ENCODE measurements at regions not wholly inside any gene's neighbourhood (a gene's known extent, or its start where the extent isn't known, plus 50 kb on each side); places are given as distances from the start of the nearest gene placed in this dataset.
"Not testable (repeated sequence)": the region's sequence is repeated elsewhere in the genome, so short reads cannot be mapped to it uniquely, and the experiment has no call there.

DNA sequence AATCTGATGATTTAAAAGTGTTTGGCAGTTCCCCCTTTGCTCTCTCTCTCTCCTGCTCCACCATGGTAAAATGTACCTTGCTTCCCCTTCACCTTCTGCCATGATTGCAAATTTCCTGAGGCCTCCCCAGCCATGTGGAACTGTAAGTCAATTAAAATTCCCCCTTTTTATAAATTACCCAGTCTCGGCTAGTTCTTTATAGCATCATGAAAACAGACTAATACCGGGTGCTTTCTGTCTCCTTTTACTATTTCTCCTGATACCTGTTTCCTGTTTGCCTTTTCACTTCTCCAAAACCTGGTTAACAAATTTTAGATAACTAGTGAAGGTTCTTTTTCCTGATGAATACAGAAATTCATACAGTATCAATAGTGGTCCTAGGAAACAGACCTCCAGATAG is 1670.3 kb downstream of the MRPL39 start:
- no peak for DNase-seq

DNA sequence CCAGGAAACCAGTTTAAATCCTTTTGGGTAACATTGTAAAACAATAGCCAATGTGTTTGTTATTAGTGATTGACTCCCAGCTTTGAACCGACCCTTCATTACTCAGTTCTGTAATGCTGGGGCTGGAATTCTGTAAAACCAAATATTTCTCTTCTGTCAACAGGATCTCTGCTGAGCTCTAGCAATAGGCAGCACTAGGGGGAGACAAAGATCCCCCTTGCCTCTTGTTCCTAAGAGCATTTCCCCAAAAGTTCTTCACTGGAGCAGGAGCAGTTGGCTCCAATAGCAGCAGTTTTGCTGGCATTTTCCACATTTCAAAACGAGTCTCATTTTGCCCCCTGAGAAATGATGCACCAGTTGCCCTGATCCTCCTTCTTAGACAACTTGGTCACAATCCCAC is 1671.1 kb downstream of the MRPL39 start:
- peak in 9 of 58 donors; percentile 0 to 6 (median 1) for DNase-seq

DNA sequence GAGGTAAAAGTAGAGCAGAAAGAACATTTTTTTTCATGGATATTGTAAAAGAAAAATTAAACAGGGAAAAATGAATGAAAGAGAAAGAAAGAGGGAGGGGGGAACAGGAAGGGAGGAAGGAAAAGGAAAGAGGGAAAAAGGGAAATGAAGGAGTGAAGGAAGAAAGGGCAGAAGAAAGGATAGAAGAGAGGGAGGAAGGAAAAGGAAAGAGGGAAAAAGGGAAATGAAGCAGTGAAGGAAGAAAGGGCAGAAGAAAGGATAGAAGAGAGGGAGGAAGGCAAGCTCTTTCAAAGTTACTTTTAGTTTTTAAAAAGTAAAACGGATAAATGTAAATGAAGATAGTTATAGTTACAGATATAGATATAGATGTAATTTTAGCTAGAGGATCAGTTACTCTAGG is 1676.7 kb downstream of the MRPL39 start:
- no peak for DNase-seq

DNA sequence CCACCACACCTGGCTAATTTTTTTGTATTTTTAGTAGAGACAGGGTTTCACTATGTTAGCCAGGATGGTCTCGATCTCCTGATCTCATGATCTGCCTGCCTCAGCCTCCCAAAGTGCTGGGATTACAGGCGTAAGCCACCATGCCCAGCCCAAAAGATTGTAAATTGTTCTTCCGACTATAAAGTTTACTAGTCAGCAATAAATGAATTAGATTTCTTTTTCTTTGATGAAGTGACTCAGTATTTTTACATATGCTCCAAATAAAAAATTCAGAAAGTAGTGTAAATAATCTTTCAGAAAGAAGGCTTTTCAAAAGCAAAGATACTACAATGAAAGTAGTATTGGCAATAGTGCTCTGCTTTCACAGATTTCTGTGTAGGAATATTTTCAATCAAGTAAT is 1680.9 kb downstream of the MRPL39 start:
- DNase-seq: not testable (repeated sequence)

DNA sequence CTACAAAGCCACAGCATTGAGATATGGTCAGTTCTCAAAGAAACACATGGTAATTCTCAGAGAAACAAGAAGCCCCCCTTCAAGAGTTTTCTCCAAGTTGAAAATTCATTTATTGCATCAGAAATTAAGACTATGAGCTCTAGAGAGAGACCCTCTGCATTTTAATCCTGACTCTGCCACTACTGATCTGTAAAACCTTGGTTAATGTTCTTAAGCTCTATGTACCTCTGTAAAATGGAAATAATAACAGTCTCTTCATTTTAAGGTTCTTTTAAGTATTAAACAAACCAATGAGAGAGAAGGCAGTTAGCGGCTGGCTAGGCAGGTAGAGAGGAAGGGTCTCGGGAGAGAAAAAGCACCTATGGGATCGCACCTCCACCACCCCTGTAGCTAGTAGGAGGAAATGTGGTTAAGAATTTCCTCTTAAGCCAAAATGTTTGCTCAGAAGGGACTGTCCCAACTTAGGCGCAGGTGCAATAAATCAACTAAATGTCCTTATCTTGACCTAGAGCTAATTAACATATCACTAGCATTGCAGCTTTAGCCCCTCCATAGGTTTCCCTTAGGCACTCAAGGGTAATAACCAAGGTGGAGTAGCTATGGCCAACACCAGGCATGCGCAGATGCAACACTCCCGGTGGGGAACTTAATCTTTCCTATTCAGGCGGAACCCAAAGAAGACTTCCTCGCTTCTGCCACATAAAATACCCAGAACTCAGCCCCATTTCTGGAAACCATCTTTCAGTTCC is 1685.4 kb downstream of the MRPL39 start:
- no peak for DNase-seq

DNA sequence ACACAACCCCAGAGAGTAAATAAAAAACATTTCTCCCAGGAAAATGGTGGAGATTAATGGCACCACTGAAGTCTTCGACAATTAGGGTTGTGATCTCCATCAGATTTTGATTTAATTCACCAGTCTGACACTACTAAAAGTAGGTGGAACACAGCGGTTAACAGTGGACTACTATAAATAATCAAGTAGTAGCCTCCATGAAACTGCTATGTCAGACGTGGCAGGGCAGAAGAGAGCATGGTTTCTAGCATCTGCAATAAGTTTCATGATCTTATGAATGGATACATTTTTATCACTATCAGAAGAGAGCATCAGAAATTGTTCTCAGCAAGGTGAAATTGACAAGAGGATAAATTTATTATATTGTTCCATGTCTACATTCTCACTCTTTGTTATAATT is 1706.6 kb downstream of the MRPL39 start:
- DNase-seq: no peak

DNA sequence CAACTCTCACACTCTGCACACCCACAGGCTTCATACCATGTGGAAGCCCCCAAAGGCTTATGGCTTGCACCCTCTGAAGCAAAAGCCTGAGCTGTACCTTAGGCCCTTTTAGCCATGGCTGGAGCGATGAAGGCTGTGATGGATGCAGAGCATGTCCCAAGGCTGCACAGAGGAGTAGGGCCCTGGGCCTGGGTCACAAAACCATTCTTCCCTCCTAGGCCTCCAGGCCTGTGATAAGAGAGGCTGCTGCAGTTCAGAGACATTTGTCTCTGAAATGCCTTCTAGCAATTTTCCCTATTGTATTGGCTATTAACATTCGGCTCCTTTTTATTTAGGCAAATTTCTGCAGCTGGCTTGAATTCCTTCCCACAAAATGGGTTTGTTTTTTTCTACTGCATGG is 1707.7 kb downstream of the MRPL39 start:
- DNase-seq: no peak

DNA sequence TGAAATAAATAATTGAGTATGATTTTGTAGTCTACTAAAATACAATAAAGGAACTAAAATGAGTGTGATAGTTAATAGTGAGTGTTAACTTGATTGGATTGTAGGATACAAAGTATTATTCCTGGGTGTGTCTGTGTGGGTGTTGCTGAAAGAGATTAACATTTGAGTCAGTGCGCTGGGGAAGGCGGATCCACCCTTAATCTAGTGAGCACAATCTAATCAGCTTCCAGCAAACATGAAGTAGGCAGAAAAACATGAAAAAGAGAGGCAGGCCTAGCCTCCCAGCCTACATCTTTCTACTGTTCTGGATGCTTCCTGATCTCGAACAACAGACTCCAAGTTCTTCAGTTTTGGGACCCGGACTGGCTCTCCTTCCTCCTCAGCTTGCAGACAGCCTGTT is 1716.6 kb downstream of the MRPL39 start:
- no peak for DNase-seq

DNA sequence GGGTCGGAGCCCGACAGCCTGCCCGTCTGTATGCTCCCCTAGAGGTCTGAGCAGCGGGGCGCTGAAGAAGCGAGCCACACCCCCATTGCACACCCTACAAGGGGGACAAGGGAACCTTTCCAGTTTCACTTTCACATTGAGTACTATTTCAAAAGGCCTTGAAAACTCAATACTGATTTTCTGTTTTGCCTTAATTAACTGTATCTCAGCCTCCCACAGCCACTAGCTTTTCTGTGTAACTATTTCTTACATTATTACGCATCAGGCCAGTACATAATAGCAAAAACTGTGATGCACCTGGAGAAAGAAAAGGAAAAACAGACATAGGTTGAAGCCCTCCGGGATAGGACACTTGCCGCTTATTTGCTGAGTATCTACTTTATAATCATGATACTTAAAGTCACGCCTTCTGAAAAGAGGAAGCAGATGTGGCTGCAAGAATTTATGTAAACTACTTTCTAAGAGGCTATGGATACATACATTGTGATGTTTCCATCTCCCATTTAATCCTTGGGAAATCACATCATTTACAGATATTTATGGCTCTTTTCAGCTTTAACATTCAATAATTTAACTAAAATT is 1719.5 kb downstream of the MRPL39 start:
- DNase-seq: no peak

DNA sequence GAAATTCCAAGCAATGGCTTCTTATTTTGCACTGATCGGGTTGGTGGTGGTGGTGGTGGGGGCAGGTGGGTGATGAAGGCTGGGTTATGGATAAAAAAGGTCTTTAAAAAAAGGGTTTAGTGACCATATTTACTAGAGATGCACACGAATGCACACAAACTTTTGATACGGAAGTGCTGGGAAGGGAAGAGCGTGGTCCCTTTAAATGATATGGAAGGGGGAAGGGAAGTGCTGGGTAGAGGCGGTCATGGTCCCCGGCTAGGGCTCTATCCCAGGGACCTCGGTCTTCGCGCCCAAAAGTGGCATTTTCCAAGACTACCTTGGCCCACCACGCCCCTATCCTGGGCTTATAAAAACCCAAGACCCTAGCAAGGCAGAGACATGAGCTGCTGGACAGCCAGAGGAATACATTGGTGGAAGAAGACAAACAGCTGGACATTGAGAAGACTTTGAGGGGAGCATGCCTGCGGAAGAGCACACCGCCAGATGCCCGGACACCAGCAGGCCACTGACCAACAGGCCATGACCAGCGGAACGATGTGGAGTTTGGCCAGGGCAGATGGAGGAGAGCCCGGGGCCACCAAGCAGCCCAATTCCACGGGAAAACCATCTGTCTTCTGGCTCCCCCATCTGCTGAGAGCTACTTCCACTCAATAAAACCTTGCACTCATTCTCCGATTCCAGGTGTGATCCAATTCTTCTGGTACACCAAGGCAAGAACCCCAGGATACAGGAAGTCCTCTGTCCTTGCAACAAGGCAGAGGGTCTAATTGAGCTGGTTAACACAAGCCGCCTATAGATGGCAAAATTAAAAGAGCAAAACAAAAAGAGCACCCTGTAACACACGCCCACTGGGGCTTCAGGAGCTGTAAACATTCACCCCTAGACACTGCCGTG is 1720.2 kb downstream of the MRPL39 start:
- no peak for DNase-seq

DNA sequence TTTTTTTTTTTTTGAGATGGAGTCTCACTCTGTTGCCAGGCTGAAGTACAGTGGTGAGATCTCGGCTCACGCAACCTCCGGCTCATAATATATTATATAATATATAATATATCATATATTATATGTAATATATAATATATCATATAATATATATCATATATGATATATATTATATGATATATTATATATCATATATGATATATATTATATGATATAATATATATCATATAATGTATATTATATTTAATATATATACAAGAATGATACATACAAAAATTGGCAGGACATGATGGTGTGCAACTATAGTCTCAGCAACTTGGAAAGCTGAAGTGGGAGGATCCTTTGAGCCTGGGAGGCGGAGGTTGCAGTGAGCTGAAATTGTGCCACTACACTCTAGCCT is 1725.5 kb downstream of the MRPL39 start:
- DNase-seq: no peak

DNA sequence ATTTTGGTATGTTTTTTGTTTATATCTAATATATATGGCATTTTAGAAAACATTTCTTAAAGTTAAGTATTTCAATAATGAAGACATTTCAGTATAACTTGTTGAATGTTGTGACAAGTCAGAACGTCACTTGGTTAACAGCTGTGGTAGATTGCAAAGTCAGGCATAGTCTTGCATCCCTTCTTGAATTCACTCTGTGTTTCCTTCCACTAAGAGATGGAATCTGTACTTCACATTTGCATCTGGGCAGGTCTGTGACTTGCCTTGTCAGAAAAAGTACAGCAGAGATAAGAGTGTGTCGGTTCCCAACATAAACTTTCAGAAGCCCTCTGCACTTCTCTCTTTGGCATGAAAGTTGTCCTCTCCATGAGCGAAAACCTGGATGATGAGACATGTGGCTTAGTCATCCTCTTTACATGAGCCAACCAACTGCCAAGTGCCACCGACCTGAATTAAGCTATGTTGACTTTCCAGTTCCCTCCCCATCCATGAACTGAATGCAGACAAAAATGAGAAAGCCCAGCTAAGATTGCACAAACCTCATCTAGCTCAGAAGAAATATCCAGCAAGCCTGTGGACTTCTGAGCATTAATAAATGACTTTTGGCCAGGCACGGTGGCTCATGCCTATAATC is 1730.2 kb downstream of the MRPL39 start:
- no peak for DNase-seq

DNA sequence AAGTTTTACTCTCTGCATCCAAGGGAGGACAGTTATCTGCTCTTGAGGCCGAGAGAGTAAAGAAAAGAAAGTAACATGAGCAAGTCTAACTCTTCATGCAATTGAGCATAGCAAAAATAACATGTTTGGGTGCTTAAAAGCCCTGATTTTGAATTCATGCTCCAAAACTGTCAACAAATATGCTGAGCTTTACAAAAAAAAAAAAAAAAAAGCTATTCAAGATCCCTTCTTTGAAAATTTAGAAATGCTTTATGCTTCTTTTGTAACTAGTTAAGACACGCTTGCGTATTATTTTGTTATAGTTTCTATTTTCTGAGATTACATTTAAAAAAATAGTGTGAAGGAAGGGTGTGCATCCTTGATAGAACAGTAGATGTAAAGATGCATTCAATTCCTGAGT is 1733.0 kb downstream of the MRPL39 start:
- no peak for DNase-seq

DNA sequence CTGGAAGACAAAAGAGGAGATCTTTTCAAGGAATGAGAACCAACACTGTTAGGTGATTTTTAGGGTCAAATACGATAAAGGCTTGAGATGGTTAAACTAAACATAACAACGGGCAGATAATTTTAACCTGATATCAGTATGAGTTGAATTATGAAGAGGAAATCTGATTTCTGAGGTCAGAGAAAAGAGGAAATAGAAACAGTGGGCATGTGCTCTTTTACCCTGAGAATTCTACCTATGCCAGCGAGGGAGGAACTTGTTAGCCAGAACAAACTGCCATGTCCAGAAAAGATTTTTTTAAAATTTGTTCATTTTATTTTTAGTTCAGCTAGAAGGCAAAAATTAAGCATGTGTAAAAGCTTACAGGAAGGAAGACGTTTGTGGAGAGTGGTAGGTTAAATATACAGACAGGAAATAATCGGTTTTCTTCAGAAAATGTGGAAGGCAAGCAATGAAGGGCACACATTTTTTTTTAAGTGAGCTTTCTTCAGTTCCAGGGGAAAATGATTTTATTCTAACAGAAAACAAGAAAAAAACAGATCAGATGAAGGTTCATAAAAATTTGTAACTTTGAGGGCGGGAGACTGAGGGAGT is 1745.3 kb downstream of the MRPL39 start:
- DNase-seq: no peak

DNA sequence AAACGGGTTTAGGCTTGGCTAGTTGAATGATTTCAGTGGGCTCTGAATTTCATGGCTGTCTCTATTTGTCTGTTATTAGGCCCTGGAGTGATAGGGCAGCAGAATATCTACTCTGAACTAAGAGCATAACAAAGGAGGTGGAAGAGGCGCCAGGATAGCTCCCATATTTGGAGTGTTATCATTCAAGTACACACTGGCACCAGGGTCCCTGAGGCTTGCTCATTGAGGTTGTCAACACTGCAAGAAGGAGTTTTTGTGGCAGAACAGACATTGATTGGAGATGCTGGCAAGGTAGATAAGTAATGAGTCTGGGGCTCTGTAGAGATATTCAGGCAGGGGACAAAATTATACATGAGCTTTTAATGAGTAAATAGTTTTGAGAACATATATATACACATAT is 1748.4 kb downstream of the MRPL39 start:
- no peak for DNase-seq

DNA sequence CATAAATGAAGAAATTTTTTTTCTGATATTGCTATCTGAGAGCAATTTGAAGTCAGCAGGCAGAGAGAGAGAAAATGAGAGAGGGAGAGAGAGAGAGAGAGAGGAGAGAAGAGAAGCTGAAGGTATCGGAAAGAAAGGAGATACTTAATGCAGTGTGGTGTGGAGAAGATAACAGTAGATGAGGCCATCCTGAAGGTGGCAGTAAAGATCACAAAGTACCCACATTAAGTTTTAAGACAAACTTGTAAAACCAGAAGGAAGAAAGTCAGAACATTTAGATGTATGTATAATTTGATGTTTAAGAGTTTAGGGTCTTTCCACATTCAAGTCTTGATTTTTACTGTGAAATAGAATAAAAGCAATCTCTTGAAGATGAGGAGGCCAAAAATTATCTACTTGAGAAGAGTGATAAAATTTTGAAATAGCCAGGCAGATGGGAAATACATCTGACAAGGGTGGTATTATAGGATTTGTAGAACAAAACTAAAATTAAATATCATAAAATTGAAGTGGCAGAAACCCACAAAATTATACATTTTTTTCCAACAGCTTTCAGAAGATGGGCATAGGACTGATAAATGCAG is 1753.4 kb downstream of the MRPL39 start:
- peak in 5 of 58 donors; percentile 1 to 48 (median 3) for DNase-seq

DNA sequence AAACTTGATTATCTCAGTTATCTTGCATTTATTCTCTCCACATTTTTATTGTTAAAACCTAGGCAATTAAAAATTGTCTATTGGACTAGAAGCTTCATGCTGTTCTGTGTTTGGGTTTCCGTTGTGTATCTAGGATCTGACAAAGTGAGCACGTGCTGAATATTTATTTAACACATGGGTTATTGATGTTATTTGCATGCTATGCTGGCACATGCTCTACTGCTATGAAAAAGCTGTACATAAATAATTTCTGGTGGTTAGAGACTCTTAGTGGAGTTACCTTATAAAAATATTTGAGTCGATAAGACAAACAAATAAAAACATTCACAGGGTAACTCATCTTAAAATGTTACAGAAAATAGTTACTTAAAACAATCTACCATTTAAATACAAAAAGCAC is 1769.7 kb downstream of the MRPL39 start:
- no peak for DNase-seq

DNA sequence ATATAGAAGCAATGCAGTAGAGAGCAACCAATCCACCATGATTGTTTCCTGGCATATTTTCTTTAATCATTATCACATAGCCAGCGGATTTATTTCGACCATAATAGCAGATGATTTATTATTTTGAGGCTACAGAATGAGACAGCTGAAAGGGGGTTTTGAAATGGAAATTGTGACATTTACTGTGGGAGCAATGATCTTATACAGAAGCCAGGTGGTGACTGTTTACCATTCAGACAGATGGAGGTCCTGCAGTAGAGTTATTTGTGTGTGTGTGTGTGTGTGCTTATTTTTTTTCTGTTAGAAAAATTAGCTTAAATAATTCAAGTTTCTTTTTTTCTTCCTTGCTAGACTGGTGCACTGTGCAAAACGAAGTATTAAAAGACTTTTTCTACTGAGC is 1784.5 kb downstream of the MRPL39 start:
- no peak for DNase-seq

DNA sequence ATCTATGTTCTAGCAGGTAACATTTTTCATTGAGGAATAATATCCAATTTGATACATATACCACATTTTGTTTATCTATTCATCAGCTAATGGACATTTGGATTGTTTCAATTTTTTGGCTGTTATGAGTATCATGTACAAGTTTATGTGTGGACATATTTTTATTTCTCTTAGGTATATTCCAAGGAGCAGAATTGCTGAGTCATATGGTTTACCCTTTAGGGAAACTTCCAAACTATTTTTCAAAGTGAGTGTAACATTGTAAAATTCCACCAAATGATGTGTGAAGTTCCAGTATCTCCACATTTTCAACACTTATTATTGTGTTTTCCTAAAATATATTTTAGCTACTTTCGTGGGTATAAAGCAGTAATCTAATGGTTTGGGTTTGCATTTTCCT is 1789.9 kb downstream of the MRPL39 start:
- DNase-seq: no peak

DNA sequence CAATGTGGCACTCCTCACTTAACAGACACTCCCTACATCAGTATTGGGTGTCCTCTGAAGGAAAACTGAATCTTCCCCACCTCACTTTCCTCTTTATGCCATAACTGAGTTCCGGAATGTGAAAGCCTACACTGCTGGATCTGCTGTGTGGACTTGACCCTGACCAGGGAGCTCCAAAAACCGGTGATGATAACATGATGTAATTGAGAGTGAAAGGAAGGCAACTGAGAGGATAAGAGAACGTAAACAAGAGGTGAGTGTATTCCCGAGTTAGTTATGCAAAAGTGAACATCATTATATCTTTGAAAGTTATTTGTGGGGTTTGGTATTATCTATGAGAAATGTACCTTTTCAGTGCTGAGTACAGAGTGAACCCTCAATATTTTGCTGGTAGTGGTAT is 1794.8 kb downstream of the MRPL39 start:
- no peak for DNase-seq

DNA sequence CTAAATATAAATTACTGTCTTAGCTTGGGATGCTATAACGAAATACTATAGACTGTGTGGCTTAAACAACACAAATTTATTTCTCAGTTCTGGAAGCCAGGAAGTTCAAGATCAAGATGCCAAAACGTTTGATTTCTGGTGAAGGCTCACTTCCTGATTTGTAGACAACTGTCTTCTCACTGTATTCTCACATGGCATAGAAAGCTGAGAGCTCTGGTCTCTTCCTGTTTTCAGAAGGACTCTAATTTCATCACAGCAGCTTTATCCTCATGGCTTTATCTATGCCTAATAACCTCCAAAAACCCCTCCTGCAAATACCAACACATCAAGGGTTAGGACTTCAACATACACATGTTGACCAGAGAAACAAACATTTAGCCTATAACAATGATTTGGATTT is 1795.5 kb downstream of the MRPL39 start:
- no peak for DNase-seq

Data from anterior cingulate cortex (tissue), 58 donors.